ENCODE measurements at regions not wholly inside any gene's neighbourhood (a gene's known extent, or its start where the extent isn't known, plus 50 kb on each side); places are given as distances from the start of the nearest gene placed in this dataset.

- TF ChIP-seq NFATC4 (CRISPR knock-in tag; IDR thresholded peaks at IDR 0.05) (no peak), GABPB1 (CRISPR knock-in tag; IDR thresholded peaks at IDR 0.05) (no peak), NFE2L1 (CRISPR knock-in tag; IDR thresholded peaks at IDR 0.05) (no peak), CTCF (IDR thresholded peaks at IDR 0.05) (no peak)
Observed at GRCh38 chr10:94216201-94216600, 146.5 kb downstream of the NOC3L start.

Measured in WTC11 (cell line).